Stimulated activated CD4-positive, alpha-beta T cell treated with anti-CD3 and anti-CD28 coated beads, Interleukin-15, amount 100 ng/mL, for 1 hour (primary cell): ENCODE measurements at regions not wholly inside any gene's neighbourhood (a gene's known extent, or its start where the extent isn't known, plus 50 kb on each side); places are given as distances from the start of the nearest gene placed in this dataset.

Source experiments
- DNase-seq, 2 donors: peaks; one replicate each; pipeline ENCODE4 v3.0.0-alpha.2; 2020; ENCODE audit warnings: low read depth in 1 of 2, low spot score in 1 of 2

GRCh38 chr17:33352526-33352925, 59.4 kb upstream of the ASIC2 start:
- DNase-seq: no peak

- DNase-seq: no peak
These were observed 63.2 kb upstream of the ASIC2 start for GRCh38 chr17:33356266-33356665.

- DNase-seq: no peak
These were observed 70.4 kb upstream of the ASIC2 start for GRCh38 chr17:33363475-33363874.

GRCh38 chr17:33366960-33367359, 73.9 kb upstream of the ASIC2 start:
- DNase-seq: no peak

GRCh38 chr17:33369149-33369548, 76.1 kb upstream of the ASIC2 start:
- no peak for DNase-seq

GRCh38 chr17:33369876-33370275, 76.8 kb upstream of the ASIC2 start:
- no peak for DNase-seq

GRCh38 chr17:33370401-33370800, 77.3 kb upstream of the ASIC2 start:
- DNase-seq: no peak

- no peak for DNase-seq
These were observed 78.3 kb upstream of the ASIC2 start for GRCh38 chr17:33371377-33371776.

GRCh38 chr17:33373273-33373672, 80.2 kb upstream of the ASIC2 start:
- DNase-seq: no peak

GRCh38 chr17:33375103-33375502, 82.0 kb upstream of the ASIC2 start:
- no peak for DNase-seq

GRCh38 chr17:33375783-33376182, 82.7 kb upstream of the ASIC2 start:
- DNase-seq: no peak

- DNase-seq: no peak
These were observed 84.9 kb upstream of the ASIC2 start for GRCh38 chr17:33377837-33378595.

- no peak for DNase-seq
These were observed 88.1 kb upstream of the ASIC2 start for GRCh38 chr17:33381201-33381600.

- DNase-seq: no peak
These were observed 90.5 kb upstream of the ASIC2 start for GRCh38 chr17:33383488-33384023.

GRCh38 chr17:33385133-33385532, 92.0 kb upstream of the ASIC2 start:
- no peak for DNase-seq

GRCh38 chr17:33385713-33386112, 92.6 kb upstream of the ASIC2 start:
- DNase-seq: no peak

- DNase-seq: no peak
These were observed 94.3 kb upstream of the ASIC2 start for GRCh38 chr17:33387406-33387805.

GRCh38 chr17:33389504-33390135, 96.5 kb upstream of the ASIC2 start:
- no peak for DNase-seq

GRCh38 chr17:33390479-33391176, 97.5 kb upstream of the ASIC2 start:
- DNase-seq: no peak

GRCh38 chr17:33396818-33397217, 103.7 kb upstream of the ASIC2 start:
- no peak for DNase-seq

- DNase-seq: no peak
These were observed 105.3 kb upstream of the ASIC2 start for GRCh38 chr17:33398386-33398785.

GRCh38 chr17:33401249-33401648, 108.2 kb upstream of the ASIC2 start:
- DNase-seq: no peak
